Superior temporal gyrus (tissue), 1 donor: ENCODE measurements at regions not wholly inside any gene's neighbourhood (a gene's known extent, or its start where the extent isn't known, plus 50 kb on each side); places are given as distances from the start of the nearest gene placed in this dataset.
"Not testable (repeated sequence)": the region's sequence is repeated elsewhere in the genome, so short reads cannot be mapped to it uniquely, and the experiment has no call there.

Experiments
- DNase-seq: peaks from one replicate; pipeline ENCODE4 v3.0.0-alpha.2; 2016; ENCODE audit errors: extremely low spot score

DNA sequence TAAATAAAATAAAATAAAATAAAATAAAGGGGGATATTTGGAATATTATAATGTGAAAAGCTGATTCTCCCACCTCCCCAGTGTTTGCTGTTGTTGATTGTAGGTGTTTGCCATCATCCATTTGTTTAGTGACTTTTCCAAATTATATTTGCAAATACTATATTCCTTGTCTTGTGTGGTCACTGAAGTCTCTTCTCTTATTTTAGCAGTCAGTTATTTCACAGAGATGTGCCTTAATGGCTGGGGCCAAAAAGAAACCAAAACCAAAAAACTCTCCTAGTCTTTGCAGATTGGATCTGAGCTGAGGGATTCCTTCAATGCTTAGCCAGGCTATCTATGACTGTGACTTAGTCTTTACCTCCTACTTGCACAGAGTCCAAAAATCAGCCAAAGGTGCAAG is 70.9 kb upstream of the ZNF169 start:
- no peak for DNase-seq

DNA sequence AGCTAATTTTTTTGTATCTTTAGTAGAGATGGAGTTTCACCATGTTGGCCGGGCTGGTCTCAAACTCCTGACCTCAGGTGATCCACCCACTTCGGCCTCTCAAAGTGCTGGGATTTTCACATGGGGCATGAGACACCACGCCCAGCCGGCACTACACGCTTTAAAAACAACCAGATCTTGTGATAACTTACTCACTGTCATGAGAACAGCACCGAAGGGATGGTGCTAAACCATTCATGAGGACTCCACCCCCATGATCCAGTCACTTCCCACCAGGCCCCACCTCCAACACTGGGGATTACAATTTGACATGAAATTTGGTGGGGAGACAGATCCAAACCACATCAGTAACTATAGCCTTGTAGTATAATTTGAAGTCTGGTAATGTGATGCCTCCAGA is 67.4 kb upstream of the ZNF169 start:
- DNase-seq = not testable (repeated sequence)

DNA sequence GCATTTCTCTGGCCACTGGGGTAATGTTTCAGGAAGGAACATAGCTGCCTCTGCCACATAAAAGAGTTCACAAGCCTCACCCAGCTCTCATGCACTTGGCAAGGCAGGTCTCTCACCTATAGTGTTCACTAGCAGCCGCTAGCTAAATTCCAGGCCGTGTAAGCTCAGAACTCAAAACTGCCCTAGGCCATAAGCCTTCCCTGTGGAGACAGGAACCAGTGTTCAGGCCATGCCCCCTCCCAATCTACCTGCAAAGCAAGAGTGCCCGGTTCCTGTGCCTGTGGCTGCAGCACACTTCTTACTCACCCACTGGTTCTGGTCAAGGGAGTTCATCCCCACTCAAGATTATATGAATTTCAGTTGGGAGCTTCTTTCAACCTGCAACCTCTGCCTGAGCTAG is 60.7 kb upstream of the ZNF169 start:
- no peak for DNase-seq

DNA sequence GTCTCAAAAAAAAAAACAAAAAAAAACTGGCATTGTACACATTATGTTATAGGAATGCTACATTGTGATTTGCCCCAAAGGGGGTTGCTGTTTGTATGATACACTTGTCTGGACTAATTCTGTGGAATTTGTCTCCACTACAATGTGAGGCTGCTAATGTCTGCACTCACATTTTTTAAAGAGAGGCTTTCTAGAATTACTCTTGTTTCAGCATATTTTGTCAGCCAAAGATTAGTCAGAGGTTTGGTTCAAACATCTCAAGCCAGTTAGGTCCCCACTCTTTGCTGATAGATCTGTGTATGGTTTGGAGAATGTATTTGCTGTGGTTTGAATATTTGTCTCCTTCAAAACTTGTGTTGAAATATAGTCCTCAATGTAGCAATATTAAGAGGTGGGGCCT is 59.3 kb upstream of the ZNF169 start:
- no peak for DNase-seq

DNA sequence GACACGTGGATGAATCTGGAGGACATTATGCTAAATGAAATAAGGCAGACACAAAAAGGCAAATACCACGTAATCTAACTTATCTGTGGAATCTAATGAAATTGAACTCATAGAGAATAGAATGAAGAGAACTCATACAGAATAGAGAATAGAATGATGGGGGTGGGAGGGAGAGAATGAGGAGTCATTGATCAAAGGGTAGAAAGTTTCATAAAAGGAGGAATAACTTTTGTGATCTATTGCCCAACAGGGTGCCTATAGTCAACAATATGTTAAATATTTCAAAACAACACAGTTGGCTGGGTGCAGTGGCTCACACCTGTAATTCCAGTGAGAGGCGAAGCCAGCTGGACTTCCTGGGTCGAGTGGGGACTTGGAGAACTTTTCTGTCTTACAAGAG is 54.9 kb upstream of the ZNF169 start:
- no peak for DNase-seq

DNA sequence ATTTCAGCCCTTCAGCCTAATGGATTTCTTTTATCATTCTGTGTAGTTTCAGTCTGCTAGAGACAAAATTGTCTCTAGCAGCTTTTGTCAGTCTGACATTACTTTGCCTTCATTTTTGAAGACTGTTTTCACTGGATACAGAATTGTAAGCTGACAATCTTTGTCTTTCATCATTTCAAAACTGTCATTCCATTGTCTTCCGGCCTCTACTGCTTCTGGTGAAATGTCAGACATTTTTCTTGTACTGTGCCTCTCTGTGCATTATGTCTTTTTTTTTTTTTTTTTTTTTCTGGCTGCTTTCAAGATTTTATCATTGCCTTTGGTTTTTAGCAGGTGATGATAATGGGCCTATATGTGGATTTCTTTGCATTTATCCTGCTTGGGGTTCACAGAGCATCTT is 51.3 kb upstream of the ZNF169 start:
- no peak for DNase-seq
